ENCODE measurements at regions not wholly inside any gene's neighbourhood (a gene's known extent, or its start where the extent isn't known, plus 50 kb on each side); places are given as distances from the start of the nearest gene placed in this dataset.

GRCh38 chr13:65854431-65854830 is 1375.7 kb downstream of the PCDH9 start:
- TF ChIP-seq, protein P1, sequence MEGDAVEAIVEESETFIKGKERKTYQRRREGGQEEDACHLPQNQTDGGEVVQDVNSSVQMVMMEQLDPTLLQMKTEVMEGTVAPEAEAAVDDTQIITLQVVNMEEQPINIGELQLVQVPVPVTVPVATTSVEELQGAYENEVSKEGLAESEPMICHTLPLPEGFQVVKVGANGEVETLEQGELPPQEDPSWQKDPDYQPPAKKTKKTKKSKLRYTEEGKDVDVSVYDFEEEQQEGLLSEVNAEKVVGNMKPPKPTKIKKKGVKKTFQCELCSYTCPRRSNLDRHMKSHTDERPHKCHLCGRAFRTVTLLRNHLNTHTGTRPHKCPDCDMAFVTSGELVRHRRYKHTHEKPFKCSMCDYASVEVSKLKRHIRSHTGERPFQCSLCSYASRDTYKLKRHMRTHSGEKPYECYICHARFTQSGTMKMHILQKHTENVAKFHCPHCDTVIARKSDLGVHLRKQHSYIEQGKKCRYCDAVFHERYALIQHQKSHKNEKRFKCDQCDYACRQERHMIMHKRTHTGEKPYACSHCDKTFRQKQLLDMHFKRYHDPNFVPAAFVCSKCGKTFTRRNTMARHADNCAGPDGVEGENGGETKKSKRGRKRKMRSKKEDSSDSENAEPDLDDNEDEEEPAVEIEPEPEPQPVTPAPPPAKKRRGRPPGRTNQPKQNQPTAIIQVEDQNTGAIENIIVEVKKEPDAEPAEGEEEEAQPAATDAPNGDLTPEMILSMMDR (conservative IDR thresholded peaks at IDR 0.05; ENCODE audit: low read length), result no peak
- no peak for TF ChIP-seq EZH2phosphoT487 (IDR thresholded peaks at IDR 0.05; ENCODE audit: borderline replicate concordance)

Data from Loucy (cell line).